Amniotic epithelial cell (primary cell): ENCODE measurements at regions not wholly inside any gene's neighbourhood (a gene's known extent, or its start where the extent isn't known, plus 50 kb on each side); places are given as distances from the start of the nearest gene placed in this dataset.
A peak's percentile ranks its signal among the peaks of the same experiment; 100 is the strongest.
"Not testable (repeated sequence)": the region's sequence is repeated elsewhere in the genome, so short reads cannot be mapped to it uniquely, and the experiment has no call there.

Source experiments
- DNase-seq: peaks from one replicate; pipeline ENCODE4 v3.0.0-alpha.2; 2010; ENCODE audit warnings: low read depth

DNA sequence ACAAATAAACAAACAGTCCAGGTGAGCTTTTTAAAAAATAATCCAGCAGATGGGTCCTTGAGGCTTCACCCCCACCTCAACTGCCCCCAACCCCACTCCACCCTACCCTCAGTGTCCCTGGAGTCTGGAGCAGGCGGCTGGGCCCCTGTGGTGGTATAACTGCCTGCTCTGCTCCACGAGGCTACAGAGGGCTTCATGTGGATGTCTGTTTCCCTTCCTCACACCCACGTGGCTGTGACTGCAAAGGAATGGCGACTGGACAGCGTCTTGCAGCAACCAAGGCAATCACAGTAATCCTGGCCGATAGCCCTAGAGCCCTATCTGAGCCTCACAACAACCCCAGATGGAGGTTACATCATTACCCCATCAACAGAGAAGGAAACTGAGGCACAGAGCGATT is 76.5 kb downstream of the SLC2A10 start:
- no peak for DNase-seq

DNA sequence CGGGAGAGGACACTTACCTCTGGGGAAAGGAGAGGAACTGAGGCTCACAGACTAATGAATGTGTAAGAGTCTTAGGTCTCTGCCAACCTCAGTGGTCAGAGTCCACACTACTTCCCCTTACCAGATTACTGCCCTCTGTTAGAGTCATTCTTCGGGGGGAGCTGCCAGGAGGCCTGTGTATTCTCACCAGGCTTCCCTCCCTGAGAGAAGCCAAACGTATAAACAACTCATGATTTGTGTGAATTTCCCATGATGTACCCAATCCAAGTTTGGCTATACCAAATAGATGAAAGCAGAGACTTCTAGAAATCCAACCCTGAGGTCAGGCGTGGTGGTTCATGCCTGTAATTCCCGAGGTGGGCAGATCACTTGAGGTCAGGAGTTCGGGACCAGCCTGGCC is 77.1 kb downstream of the SLC2A10 start:
- DNase-seq: no peak

DNA sequence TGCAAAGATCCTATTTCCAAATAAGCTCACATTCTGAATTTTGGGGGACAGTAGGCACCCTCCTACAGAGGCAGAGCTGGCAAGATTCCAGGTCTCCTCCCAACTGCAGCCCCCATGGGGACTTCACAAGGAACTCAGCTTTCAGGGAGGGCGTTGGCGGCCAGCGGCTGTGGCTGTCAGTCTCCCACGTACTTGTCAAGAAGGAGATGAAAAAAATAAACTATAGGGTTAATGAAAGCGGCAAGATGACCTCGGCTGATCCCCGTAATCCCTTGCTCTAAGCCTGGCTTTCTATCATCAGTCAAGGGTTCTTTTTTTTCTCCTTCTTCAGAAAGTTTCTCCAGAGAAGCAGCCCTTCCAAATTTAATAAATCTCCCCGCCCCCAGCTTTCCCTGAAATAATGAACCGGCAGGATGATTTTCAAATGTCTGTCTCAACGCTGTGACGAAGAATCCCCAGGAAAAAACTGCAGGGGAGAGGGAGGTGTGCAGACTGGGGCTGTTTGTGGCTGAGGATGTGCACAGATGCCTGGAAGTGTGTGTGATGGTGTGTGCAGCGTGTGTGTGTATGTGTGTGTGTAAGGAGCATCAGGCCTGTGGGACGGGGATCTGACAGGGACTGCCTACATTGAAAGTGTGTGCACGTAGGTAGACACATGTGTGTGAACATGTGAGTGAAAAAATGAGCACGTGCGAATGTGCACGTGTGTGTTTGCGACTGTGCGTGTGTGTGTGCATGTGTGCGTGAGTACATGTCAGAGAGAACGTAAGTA is 78.7 kb downstream of the SLC2A10 start:
- peak; percentile 19 for DNase-seq

DNA sequence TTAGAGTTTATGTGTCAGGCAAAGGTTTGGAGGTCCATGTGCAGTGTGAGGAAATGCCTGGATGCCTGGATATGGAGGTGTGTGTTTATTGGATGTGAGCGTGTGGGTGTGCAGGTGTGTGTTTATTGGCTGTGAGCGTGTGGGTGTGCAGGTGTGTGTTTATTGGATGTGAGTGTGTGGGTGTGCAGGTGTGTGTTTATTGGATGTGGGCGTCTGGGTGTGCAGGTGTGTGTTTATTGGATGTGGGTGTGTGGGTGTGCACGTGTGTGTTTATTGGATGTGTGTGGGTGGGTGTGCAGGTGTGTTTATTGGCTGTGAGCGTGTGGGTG is 79.3 kb downstream of the SLC2A10 start:
- not testable (repeated sequence) for DNase-seq

DNA sequence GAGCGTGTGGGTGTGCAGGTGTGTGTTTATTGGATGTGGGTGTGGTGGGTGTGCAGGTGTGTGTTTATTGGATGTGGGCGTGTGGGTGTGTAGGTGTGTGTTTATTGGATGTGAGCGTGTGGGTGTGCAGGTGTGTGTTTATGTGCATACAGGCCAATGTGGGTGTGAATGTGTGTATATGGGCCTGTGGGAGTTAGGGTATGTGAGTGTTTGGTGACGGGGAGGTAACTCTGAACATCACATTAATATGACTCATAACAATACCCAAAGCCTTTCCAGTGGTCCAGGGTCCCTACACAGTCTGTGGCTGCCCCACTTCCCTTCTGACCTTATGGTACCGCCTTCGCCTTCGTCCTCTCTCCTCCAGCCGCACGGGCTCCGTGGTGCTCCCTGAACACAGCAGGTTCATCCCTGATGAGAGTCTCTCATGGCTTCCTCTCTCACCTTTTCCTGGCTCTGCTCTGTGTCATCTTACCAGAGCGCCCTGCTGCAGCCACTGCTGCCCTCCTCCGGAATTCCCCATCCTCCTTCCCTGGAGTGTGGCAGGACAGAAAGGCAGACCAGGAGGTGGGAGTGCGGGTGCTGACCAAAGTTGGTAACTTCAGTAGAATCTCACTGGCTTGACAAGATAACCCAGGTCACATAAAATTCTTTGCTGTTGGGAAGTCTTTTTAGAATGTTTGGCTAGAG is 80.0 kb downstream of the SLC2A10 start:
- DNase-seq: no peak

DNA sequence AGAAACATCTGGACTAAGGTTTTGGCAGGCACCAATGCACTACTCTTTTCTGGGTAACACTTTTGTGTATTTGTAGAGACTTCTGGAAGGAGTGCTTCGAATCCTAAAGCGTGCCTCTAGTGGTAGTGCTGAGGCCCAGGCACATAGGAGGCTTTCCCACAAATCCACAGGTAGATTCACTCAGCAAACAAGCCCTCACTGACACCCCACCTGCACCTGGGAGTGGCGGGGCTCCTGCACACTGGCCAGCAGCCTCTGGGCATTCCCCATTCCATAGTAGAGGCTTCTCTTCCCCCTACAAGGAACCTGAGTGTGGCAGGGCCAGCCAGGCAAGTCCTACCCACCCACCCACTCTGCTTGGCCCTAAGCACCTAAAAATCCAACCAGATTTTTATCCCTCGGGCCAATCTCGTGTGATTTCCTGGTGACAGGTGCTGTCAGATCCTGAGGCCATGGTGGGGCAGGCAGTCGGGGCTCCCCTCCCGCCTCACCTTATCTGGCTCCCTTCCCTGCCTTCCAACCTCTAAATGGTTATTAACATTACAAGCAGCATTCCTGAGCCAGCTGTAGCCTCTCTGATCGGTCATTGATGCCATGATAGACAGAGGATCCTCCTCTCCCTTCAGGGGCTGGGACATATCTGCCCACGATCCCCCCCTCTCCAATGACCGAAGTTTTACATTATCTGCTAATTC is 82.4 kb downstream of the SLC2A10 start:
- DNase-seq: no peak

DNA sequence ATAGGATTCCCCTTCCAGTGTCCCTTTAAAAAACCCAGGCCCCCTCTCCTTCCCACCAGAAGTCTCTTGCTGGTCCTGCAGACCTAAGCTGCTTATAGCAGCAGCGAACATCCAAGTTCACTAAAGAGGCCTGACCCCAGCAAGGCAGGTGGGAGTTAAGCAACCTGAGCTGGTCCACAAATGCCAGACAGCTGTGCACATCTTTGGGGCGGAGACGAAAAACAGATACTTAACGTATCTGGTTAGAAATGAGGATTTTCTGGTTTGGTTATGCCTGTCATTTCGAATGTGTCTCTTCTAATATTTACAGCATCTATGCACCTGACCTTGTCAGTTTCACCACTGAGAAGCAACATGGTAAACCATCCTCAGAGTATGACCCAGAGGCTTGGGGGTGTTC is 87.8 kb downstream of the SLC2A10 start:
- DNase-seq: no peak

DNA sequence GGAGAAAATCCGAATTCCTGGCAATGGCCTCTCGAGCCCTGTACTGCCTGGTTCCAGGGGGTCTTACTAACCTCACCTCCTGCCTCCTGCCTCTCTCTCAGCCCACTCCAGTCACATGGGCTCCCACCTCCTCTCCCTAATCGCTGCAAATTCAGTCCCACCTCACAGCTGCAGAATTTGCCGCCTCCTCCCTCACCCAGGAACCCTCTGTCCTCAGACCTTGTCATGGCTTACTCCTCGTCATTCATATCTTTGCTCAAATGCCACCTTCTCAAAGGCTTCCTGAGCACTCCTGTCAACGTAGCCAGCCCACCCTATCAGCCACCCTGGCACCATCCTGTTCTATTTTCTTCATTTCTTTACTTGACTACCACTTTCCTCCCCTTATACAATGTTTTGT is 89.0 kb downstream of the SLC2A10 start:
- no peak for DNase-seq

DNA sequence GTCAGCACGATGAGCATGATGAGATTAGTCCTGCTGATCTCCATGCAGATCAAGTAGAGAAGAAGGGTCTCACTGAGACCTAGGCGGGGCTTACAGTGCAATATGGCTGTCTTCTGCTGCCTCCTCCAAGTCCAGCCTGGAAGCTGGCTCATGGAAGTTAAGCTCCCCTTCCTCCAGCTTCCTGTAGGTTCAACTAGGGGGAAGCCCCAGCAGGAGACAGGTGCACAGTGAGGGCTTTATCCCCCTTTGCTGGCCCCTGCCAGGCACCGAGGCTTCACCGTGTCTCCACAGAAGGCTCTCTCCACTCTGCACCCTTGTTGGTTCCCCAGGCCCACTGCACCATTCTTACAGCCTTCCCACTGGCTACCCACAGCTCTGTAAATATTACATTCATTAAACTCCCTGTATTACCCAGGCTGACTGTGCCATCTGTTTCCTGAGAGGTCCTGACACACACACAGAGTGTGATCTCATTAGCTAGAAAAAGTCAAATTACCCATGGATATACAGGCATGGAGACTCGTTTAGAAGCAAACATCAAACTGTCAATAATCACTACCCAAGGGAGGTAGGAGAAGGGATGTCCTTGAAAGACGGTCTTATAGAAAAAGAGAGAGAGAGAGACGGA is 90.4 kb downstream of the SLC2A10 start:
- no peak for DNase-seq

DNA sequence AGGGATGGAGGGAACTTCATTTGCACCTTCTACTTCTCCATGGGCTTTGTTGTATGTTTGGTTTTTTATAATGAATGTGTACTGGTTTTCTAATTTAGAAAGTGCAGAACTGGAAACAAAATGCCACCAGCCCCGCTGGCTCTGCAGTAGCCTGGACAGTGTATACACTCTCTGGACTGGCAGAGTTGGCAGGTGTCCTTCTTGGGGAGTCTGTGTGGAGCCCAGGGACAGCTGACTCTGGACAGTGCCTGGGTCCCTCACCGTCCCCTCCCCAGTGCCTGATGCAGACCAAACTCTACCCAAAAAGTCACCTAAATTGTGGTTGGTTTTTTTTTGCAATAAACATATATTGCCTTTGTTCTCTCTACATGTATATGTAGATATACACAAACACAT is 91.0 kb downstream of the SLC2A10 start:
- DNase-seq: no peak

DNA sequence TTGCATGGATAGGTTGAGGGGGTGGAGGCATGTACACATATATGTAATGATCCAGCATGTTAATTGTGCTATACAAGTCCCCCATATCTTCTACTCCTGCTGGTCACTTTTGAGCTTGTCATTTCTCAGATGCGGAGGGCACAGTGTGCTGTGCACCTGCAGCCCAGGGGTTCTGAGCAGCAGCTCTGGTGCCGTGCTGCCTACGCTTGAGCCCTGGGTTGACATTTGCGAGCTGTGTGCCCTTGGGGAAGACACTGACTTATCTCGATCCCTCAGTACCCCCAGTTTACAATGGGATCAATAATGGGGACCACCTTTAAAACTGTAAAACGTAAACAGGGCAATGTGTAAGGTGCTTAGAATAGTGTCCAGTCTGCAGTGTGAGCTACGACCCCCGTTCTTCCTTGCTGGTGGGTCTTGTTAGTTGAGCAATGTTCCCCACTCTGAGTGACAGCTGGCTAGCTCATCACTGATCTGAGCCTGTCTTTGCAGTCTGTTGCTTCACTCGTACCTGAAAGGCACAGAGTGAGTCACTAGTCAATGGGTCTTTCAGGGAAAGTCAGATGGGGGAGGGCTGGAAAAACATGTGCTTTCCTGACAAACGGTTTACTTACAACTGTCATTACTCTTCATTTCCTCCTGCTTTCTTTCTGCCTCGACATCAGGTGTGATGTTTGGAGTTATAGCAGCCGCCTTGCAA is 91.7 kb downstream of the SLC2A10 start:
- DNase-seq: no peak

DNA sequence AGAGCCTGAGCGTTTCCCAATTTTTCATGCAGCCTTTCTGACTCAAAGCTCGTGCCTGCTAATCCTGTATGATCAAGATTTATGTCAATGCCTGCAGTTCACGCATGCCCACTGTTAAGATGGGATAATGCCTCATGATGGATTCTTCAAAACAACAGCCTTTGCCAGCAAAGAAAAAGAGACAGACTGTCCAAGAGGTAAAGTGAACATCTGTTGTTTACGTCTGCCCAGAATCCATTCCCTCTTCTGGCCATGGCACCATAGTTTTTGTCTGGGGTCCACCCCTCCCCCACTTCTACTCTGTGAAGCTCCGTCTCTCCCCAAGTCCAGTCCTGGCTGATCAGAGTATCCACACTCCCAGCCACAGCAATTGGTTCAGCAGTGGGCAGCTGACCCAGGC is 91.9 kb upstream of the EYA2 start:
- peak; percentile 61 for DNase-seq

DNA sequence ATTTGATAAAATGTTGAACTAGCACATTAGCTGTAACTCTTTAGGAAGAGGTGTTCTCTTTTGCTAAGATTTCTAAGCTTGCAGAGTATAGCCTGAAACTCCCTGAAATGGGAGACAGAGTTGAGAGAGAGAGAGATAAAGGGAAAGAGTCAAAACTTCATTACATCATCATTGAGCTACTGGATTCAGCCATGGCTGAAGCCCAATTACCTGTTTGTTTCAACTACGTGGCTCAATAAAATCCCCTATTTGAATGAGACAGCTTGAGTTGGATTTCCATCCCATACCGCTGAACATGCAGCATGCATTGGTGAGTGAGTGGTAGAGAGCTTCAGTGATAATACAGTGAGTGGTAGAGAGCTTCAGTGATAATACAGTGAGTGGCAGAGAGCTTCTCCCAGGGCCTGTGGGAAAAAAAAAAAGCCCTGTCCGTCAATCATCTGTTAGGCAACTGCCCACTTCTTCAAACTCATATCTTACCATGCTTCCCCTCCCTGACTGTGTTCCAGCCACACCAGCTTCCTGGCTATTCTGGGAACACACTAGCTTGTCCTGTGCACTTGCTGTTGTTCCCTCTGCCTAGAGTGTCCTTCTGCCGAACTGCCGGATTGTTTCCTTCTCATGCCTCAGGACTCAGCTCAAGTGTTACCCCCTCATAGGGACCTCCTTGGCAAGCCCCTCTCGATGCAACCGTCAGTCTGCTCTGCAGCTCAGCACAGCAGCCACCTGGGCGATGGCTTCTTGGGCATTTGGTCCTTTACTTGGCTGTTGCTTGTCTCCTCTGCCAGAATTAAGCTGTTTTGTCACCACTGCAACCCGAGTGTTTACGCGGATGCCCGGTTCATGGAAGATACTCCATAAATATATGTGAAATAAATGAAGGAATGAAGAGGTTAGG is 91.3 kb upstream of the EYA2 start:
- peak; percentile 2 for DNase-seq

DNA sequence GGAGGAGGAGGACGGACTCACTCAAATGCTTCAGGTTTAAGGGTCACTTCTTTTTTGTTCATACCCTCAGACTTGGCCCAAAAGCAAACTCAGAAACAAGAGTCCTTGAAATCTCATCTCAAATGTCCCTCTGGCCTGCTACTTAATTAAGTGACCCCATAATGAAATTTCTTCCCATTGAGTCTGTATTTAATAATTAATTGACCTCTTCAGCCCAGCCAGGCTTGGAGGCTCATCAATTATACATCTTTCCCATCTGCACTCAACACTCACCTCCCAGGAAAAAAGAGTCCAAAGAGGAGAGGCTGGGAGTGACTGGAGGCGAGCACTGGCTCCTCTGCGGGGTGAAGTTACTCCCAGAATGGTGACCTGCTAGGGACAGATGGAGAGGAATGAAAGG is 90.5 kb upstream of the EYA2 start:
- no peak for DNase-seq

DNA sequence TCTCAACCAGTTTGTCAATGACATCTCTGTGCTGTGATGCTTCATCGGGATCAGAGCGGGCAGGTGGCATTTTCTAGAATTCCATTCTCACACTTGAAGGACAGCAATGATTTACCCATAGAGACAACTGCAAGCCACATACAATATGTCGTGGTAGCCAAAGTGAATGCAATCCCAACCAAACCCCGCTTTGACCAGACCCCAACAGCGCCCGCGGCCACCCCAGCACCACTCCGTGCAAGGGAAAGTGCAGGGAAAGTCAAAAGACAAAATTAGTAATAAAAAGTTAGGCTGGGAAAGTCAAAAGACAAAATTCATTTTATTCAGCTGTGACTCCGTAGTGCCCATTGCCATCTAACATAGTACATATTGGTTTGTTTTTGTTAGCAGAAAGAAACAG is 88.8 kb upstream of the EYA2 start:
- no peak for DNase-seq

DNA sequence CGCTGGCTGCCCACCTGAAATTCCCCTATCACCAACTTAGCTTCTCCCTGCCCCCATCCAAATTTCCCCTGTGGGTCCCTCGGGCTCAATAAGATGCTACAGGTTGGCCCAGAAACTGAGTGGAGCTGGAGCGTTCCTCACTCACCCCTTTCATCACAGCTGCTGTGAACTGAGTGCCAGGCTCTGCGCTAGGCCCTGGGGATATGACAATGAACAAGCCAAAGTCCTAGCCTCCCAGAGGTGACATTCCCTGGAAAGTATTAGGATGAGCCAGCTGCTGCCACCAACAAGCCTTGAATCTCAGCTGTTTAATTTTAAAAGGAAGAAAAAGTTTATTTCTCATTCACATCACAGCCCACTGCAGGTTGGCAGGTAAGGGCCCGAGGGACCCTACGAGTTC is 86.6 kb upstream of the EYA2 start:
- DNase-seq: no peak

DNA sequence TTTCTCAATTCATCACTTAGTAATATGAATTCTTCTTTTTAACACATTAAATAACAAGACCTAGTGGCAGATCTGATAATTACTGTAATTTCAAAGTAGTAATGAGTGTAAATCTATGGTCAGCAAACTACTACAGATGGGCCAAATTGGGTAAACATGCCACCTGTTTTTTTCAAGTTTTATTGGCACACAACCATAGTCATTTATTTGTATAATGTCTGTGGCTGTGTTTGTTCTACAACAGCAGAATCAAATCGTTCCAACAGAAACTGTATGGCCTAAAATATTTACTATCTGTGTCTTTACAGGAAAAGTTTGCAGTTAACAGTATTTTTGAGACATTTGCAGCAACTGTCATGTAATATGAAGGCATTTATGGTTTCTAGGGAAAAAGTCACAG is 86.1 kb upstream of the EYA2 start:
- DNase-seq: no peak

DNA sequence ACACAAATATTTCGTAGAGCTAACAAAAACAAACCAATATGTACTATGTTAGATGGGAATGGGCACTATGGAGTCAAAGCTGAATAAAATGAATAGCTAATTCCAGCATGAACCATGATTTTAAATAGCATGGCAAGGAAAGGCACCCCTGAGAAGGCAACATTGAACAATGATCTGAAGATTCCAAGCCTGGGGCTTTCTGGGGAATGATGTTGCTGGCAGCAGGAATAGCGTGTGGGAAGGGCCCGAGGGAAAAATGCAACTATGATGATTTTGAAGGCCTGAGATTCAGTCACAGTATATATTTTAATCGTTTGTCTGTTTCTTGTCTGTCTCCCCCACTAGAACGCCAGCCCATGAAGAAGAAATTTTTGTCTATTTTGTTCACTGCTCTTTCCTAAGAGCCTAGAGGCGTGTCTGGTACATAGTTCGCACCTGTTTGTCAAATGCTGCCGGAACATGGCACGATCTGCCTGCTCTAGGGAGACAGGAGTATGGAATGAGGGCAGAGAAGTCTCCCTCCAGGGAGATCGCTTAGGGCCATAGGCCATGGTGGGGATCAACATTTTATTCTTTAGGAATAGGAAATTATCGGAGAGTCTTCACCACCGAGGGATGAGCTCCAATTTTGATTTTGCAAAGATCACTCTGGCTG is 84.8 kb upstream of the EYA2 start:
- DNase-seq: no peak

DNA sequence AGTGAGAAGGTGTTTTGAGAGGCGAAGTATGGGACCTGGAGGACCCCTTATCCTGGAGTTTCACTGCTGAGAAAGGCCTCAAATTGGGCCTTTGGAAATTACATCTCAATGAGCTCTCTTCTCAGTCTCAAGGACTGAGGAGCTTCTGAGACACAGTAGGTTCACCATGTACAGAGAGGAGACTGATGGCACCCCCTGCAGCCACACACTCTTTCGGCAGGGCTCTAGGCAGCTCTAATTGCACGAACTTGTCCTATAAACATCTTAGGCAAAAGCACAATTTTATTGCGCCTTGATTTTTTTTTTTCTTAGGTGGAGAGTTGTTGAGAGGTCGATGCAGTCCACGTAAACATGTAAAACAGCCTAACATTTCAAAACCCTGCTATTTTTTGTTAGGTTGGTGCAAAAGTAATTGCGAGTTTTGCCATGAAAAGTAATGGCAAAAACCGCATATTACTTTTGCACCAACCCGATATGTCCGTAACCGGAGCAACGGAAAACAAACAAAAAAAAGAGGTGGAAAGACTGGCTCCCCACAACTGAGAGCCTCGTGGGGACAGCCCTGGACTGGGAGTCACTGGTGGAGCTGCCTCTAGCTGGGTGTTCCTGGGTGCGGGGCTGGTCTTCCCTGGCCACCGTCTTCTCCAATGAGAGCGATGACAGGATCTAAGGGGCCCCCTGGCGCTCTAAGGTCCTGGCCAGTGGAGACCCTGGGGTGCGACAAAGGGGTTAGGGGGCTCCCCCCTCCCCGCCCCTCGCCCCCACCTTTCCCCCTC is 84.0 kb upstream of the EYA2 start:
- DNase-seq: no peak
